Breast epithelium (tissue), 3 donors: ENCODE measurements at regions not wholly inside any gene's neighbourhood (a gene's known extent, or its start where the extent isn't known, plus 50 kb on each side); places are given as distances from the start of the nearest gene placed in this dataset.

Source experiments
- POLR2A ChIP-seq: fragments of 450-650 bp; IDR thresholded peaks from one replicate; pipeline ENCODE4 v1.6.1; 2016; ENCODE audit warnings: antibody characterized with exemption, mild to moderate bottlenecking, moderate library complexity
- POLR2AphosphoS5 ChIP-seq, 3 donors: sonication (generic); formaldehyde crosslinking; IDR thresholded peaks; one replicate each; pipeline ENCODE4 v1.6.1; 2017; ENCODE audit warnings: antibody characterized with exemption in 3 of 3
- TF ChIP-seq, protein P1 (sequence below), 3 donors: fragments of 450-650 bp; IDR thresholded peaks; one replicate each; pipeline ENCODE4 v1.5.1; 2016 to 2017; ENCODE audit warnings: antibody characterized with exemption in 3 of 3, mild to moderate bottlenecking in 3 of 3, moderate library complexity in 3 of 3

DNA sequence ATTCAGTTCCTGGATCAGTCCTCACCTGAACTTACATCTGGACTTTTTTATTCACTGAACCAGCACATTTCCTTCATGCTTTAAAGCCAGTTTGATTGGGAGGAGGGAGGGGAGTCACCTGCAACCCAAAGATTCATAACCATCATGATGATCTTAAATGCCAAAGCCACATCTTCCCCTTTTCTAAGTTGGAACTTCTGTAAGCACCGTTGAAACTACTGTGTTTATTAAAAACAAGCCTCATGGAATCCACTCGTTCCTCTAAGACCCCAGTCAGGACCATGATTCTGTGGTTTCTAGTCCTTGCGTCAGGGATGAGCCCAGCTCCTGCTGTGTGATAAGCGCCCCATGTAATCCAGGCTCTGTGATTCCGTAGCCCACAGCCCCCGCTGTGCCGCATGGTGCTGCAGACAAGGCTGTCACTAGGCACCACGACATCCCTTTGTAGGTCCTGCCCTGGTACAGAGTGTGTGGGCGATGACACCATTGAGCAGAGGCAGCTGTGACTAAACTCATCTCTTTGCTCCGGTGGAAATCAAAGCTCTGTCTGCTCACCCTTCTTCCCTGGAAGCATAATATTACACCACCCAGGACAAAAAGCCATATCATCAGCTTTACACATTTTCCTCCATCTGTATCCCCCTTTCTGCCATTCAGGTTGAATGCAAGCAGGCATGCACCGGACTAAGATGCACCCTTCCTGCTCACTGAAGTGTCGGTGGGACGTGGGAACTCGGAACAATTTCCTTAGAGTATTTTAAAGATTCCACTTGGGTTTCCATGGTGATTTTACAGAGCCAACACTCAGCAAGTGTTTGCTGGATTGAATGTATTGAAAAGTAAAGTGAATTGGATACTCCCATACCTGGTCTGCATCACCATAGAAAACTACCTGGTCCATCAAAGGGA lies 132.0 kb upstream of the FSTL4 start:
- TF ChIP-seq, protein P1, sequence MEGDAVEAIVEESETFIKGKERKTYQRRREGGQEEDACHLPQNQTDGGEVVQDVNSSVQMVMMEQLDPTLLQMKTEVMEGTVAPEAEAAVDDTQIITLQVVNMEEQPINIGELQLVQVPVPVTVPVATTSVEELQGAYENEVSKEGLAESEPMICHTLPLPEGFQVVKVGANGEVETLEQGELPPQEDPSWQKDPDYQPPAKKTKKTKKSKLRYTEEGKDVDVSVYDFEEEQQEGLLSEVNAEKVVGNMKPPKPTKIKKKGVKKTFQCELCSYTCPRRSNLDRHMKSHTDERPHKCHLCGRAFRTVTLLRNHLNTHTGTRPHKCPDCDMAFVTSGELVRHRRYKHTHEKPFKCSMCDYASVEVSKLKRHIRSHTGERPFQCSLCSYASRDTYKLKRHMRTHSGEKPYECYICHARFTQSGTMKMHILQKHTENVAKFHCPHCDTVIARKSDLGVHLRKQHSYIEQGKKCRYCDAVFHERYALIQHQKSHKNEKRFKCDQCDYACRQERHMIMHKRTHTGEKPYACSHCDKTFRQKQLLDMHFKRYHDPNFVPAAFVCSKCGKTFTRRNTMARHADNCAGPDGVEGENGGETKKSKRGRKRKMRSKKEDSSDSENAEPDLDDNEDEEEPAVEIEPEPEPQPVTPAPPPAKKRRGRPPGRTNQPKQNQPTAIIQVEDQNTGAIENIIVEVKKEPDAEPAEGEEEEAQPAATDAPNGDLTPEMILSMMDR (IDR thresholded peaks at IDR 0.05) = no peak
- TF ChIP-seq POLR2A (no peak), POLR2AphosphoS5 (IDR thresholded peaks at IDR 0.05) (no peak)
